Activated CD8-positive, alpha-beta T cell treated with anti-CD3 and anti-CD28 coated beads for 36 hours (primary cell): ENCODE measurements at regions not wholly inside any gene's neighbourhood (a gene's known extent, or its start where the extent isn't known, plus 50 kb on each side); places are given as distances from the start of the nearest gene placed in this dataset.

Experiments used
- ATAC-seq: fragments of 200-7000 bp; cut with Tn5 transposase; one replicate; pipeline ENCODE4 v1.10.0; 2021; ENCODE audit warnings: mild to moderate bottlenecking, moderate library complexity
- CTCF ChIA-PET: fragments of 350-600 bp; sonication (Branson Sonifier 250); formaldehyde crosslinking; loops from one replicate; lab custom pipeline; 2021; ENCODE audit warnings: antibody characterized with exemption; lab: Charles Lee
- POLR2A ChIA-PET: fragments of 350-600 bp; sonication (Branson Sonifier 250); formaldehyde crosslinking; loops from one replicate; lab custom pipeline; 2021; ENCODE audit warnings: antibody characterized with exemption; lab: Charles Lee
- DNase-seq: peaks from one replicate; pipeline ENCODE4 v3.0.0-alpha.2; 2020
- H3K27ac Mint-ChIP-seq: one replicate; pipeline ENCODE4 v1.8.0; 2021; ENCODE audit warnings: mild to moderate bottlenecking, mixed read lengths
- H3K27me3 Mint-ChIP-seq: one replicate; pipeline ENCODE4 v1.8.0; 2021; ENCODE audit warnings: mixed read lengths
- H3K36me3 Mint-ChIP-seq: one replicate; pipeline ENCODE4 v1.8.0; 2021; ENCODE audit warnings: low read depth, mixed read lengths
- H3K4me1 Mint-ChIP-seq: one replicate; pipeline ENCODE4 v1.8.0; 2021; ENCODE audit warnings: low read depth, mixed read lengths
- H3K4me3 Mint-ChIP-seq: one replicate; pipeline ENCODE4 v1.8.0; 2021; ENCODE audit warnings: mild to moderate bottlenecking, moderate library complexity, mixed read lengths
- H3K9me3 Mint-ChIP-seq: one replicate; pipeline ENCODE4 v1.8.0; 2021; ENCODE audit warnings: mixed read lengths
- intact Hi-C: fragments of 100-400 bp; cut with micrococcal nuclease; formaldehyde crosslinking; loops from one replicate; pipeline ENCODE4 v1.10.0; 2022
- TF ChIP-seq, protein P1 (sequence below): fragments of 200-600 bp; IDR thresholded peaks from one replicate; pipeline ENCODE4 v1.8.0; 2022; ENCODE audit warnings: antibody characterized with exemption, mild to moderate bottlenecking

DNA sequence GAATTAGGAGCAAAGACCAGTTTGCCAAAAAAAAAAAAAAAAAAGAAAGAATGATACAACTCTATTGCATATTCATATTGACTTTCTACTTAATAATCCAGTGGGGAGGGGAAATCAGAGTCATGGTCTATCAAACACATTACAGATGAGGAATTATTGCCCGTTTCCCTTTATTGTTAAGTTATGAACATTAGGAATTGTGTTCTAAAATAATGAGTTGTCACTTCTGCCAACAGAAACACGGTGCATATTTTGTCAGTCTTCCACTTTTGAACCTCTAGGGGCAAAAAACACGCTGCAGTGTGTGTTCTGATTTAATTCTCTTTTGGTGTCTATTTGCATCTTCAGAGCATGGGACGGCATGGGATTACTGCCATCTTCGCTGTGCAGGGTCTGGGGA is 115.7 kb upstream of the RHOBTB1 start:
- Mint-ChIP-seq H3K27me3 (no peaks in the 10 kb centered on the region), H3K4me1 (no peaks in the 10 kb centered on the region), H3K9me3 (no peaks in the 10 kb centered on the region), H3K36me3 (no peaks in the 10 kb centered on the region), H3K27ac (no peak overlapping the region), H3K4me3 (no peak overlapping the region)
- intact Hi-C loops = no loop called here
- POLR2A ChIA-PET = no interaction called here
- TF ChIP-seq, protein P1, sequence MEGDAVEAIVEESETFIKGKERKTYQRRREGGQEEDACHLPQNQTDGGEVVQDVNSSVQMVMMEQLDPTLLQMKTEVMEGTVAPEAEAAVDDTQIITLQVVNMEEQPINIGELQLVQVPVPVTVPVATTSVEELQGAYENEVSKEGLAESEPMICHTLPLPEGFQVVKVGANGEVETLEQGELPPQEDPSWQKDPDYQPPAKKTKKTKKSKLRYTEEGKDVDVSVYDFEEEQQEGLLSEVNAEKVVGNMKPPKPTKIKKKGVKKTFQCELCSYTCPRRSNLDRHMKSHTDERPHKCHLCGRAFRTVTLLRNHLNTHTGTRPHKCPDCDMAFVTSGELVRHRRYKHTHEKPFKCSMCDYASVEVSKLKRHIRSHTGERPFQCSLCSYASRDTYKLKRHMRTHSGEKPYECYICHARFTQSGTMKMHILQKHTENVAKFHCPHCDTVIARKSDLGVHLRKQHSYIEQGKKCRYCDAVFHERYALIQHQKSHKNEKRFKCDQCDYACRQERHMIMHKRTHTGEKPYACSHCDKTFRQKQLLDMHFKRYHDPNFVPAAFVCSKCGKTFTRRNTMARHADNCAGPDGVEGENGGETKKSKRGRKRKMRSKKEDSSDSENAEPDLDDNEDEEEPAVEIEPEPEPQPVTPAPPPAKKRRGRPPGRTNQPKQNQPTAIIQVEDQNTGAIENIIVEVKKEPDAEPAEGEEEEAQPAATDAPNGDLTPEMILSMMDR = no peak
- ATAC-seq (no peak), DNase-seq (no peak)
- CTCF ChIA-PET = no interaction called here

DNA sequence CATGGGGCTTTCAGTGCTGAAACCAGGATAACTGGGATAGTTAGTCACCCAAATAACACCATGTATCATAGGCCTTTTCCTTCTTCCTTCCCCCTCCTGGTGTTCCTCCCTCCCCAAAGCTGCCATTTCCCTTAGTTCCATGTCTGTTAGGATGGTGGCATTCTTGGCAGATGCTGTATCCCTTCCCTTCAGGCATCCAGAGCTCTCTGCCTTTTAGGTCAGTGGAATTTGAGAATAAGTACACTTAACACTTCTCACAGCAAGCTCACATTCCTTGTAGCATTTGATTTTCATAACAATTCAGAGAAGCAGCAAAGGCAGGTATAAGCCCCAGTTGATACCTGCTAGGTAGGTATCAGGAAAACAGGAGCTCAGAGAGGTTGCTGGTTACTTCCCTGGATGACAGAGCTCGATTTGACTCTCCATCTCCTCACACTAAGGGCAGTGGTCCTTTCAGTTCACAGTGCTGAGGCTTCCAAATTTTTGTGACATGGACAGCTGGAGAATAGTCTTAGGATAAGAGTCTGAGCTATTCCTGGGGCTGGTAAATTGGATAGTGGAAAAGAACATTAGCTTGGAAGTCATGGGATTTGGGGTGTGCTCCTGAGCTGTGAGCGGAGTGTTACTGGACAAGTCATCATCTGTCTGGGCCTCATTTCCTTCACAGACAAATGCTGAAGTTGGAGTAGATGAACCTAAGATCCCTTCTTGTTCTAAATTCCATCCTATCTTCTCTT is 108.7 kb upstream of the RHOBTB1 start:
- ChIA-PET CTCF (no interaction called here), POLR2A (no interaction called here)
- H3K4me1 Mint-ChIP-seq = no peaks in the 10 kb centered on the region
- DNase-seq (no peak), ATAC-seq (no peak)
- no peaks in the 10 kb centered on the region for H3K9me3 Mint-ChIP-seq
- H3K27ac Mint-ChIP-seq = no peak overlapping the region
- TF ChIP-seq, protein P1 = no peak
- no peaks in the 10 kb centered on the region for H3K36me3 Mint-ChIP-seq
- intact Hi-C loops = no loop called here
- H3K4me3 Mint-ChIP-seq = no peak overlapping the region
- H3K27me3 Mint-ChIP-seq = no peaks in the 10 kb centered on the region

DNA sequence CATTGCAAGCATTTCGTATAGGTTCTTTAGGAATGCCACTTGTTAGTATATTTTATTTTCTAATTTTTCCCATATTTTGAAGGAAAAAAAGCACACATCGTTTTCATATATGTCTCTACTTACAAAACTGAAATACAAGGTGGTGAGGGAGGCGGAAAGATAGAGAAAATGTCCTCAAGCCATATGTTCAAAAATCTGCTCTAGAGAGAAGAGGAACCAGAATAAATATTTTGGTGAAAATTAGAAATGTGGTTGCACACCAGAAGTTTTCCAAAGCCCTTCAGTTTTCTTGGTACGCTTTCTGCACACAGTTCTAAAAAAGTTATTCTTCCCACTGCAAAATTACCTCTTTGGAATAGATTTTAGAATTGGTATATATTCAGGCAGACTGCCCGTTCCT is 107.4 kb upstream of the RHOBTB1 start:
- ATAC-seq (no peak), DNase-seq (no peak)
- H3K36me3 Mint-ChIP-seq = no peaks in the 10 kb centered on the region
- TF ChIP-seq, protein P1 = no peak
- intact Hi-C loops = no loop called here
- H3K4me1 Mint-ChIP-seq = no peaks in the 10 kb centered on the region
- no peak overlapping the region for H3K27ac Mint-ChIP-seq
- ChIA-PET CTCF (no interaction called here), POLR2A (no interaction called here)
- H3K27me3 Mint-ChIP-seq = no peaks in the 10 kb centered on the region
- no peak overlapping the region for H3K4me3 Mint-ChIP-seq
- no peaks in the 10 kb centered on the region for H3K9me3 Mint-ChIP-seq

DNA sequence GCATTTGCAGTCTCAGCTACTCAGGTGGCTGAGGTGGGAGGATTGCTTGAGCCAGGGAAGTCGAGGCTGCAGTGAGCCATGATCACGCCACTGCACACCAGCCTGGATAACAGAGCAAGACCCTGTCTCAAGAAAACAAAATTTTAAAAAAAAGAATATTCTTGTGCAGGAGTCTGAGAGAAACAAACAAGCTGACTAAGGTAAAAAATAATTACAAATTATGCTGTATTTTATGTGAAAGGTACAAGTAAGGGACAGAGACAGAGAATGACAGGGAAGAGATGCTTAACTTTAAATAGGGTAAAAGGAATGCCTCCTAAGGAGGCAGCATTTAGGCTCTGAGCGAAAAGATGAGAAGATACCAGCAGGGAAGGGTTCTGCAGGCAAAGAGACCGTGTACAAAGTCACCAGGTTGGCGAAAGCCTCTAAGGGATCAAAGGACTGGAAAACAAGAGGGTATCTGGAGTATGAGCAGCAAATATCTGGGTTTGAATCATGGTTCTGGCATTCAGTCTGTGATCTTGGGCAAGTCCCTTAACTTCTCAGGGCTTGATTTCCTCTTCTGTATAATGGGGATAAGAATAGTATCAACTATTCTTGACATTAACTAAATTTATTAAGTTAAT is 106.2 kb upstream of the RHOBTB1 start:
- ChIA-PET POLR2A (no interaction called here), CTCF (interaction anchor here (0.6 kb wide), 1 partner anchor 86 kb away, joined by 4 read pairs; no protein-coding TSS in a partner anchor)
- H3K27me3 Mint-ChIP-seq = no peaks in the 10 kb centered on the region
- ATAC-seq = no peak
- H3K27ac Mint-ChIP-seq = no peak overlapping the region
- intact Hi-C loops = no loop called here
- H3K9me3 Mint-ChIP-seq = no peaks in the 10 kb centered on the region
- H3K4me3 Mint-ChIP-seq = no peak overlapping the region
- no peak for DNase-seq
- no peaks in the 10 kb centered on the region for H3K36me3 Mint-ChIP-seq
- TF ChIP-seq, protein P1 = no peak
- H3K4me1 Mint-ChIP-seq = no peaks in the 10 kb centered on the region

DNA sequence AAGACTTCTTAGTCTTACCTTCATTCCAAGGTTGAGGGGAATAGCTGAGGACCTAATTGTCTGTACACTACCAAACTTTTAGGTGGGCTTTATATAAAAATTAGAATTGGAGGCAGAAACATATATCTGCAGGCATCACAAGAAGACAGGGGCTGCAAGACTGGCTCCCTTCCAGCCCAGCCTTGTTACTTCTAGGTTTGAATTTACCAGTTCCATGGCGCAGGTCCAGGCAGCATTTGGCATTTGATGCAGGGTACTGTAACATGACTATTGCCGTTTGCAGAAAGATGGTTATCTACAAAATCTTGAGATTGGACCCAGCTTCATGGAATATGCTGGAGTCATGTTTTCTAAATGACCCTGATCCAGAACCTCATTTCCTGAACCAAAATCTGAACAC is 105.4 kb upstream of the RHOBTB1 start:
- intact Hi-C loops = no loop called here
- DNase-seq = no peak
- Mint-ChIP-seq H3K4me1 (no peaks in the 10 kb centered on the region), H3K4me3 (no peak overlapping the region), H3K36me3 (no peaks in the 10 kb centered on the region), H3K9me3 (no peaks in the 10 kb centered on the region), H3K27ac (no peak overlapping the region), H3K27me3 (no peaks in the 10 kb centered on the region)
- CTCF ChIA-PET = no interaction called here
- POLR2A ChIA-PET = interaction anchor here (0.6 kb wide), 1 partner anchor 989 kb away, joined by 3 read pairs; no protein-coding TSS in a partner anchor
- no peak for ATAC-seq
- TF ChIP-seq, protein P1 = no peak
